ENCODE measurements at regions not wholly inside any gene's neighbourhood (a gene's known extent, or its start where the extent isn't known, plus 50 kb on each side); places are given as distances from the start of the nearest gene placed in this dataset.

- TF ChIP-seq, protein P1, sequence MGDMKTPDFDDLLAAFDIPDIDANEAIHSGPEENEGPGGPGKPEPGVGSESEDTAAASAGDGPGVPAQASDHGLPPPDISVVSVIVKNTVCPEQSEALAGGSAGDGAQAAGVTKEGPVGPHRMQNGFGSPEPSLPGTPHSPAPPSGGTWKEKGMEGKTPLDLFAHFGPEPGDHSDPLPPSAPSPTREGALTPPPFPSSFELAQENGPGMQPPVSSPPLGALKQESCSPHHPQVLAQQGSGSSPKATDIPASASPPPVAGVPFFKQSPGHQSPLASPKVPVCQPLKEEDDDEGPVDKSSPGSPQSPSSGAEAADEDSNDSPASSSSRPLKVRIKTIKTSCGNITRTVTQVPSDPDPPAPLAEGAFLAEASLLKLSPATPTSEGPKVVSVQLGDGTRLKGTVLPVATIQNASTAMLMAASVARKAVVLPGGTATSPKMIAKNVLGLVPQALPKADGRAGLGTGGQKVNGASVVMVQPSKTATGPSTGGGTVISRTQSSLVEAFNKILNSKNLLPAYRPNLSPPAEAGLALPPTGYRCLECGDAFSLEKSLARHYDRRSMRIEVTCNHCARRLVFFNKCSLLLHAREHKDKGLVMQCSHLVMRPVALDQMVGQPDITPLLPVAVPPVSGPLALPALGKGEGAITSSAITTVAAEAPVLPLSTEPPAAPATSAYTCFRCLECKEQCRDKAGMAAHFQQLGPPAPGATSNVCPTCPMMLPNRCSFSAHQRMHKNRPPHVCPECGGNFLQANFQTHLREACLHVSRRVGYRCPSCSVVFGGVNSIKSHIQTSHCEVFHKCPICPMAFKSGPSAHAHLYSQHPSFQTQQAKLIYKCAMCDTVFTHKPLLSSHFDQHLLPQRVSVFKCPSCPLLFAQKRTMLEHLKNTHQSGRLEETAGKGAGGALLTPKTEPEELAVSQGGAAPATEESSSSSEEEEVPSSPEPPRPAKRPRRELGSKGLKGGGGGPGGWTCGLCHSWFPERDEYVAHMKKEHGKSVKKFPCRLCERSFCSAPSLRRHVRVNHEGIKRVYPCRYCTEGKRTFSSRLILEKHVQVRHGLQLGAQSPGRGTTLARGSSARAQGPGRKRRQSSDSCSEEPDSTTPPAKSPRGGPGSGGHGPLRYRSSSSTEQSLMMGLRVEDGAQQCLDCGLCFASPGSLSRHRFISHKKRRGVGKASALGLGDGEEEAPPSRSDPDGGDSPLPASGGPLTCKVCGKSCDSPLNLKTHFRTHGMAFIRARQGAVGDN (IDR thresholded peaks at IDR 0.05): no peak
- TF ChIP-seq NR2C2 (IDR thresholded peaks at IDR 0.05; ENCODE audit: borderline replicate concordance, control insufficient read depth, insufficient read length, low read depth): no peak
These were observed 153.6 kb upstream of the SAMSN1 start (continued) for GRCh38 chr21:14699433-14700407.

DNA sequence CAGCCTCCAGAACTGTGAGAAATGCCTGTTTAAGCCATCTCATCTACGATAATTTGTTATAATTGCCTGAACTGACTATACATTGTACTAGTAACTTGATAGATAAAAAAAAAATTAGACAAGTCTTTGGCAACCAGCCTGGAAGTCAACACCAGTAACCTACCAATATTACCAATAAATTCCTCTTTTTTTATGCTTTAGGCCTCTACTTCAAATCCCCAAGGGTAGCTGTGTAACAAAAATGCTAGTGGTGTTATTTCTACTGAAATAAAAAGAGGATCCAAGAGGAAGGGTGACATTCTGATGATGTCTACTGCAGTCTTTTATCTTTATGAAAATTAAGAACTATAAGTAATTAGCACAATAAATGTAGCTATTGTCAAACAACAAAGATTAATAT lies 151.7 kb upstream of the SAMSN1 start:
- DNase-seq (ENCODE audit: low read depth, low spot score) (no peak), FAIRE-seq (no peak), ATAC-seq (no peak)
- CTCF ChIA-PET: interaction anchor here (0.6 to 2.5 kb wide), 2 partner anchors 10 to 445 kb away, joined by 3 to 8 read pairs; no protein-coding TSS in a partner anchor
- Histone ChIP-seq H3K9me3 (replicated peaks; ENCODE audit: control insufficient read depth, insufficient read depth, low read length) (no peaks in the 10 kb centered on the region), H3K27ac (ENCODE audit: control insufficient read depth, insufficient read depth) (no peak overlapping the region), H3K9ac (ENCODE audit: control insufficient read depth, insufficient read depth, low read length) (no peak overlapping the region), H3K79me2 (ENCODE audit: control insufficient read depth, insufficient read depth, low read length) (no peaks in the 10 kb centered on the region), H4K20me1 (ENCODE audit: control insufficient read depth, insufficient read depth) (no peaks in the 10 kb centered on the region), H3K4me3 (no peak overlapping the region), H2AFZ (ENCODE audit: control insufficient read depth, low read depth, low read length) (no peak overlapping the region), H3K4me1 (ENCODE audit: control insufficient read depth, insufficient read depth, low read length) (no peaks in the 10 kb centered on the region), H3K27me3 (replicated peaks in 1 of 2; ENCODE audit: control insufficient read depth in 2 of 2, insufficient read depth in 2 of 2, low read length in 1 of 2) (no peaks in the 10 kb centered on the region), H3K36me3 (ENCODE audit: control insufficient read depth in 2 of 2, insufficient read depth in 2 of 2, low read length in 1 of 2) (no peaks in the 10 kb centered on the region), H3K4me2 (ENCODE audit: control insufficient read depth, insufficient read depth) (no peak overlapping the region)
- intact Hi-C loops (cut with micrococcal nuclease; ENCODE audit: unreplicated experiment) (no loop called here), in situ Hi-C loops (cut with MboI) (no loop called here)
- POLR2A ChIA-PET: interaction anchor here (0.6 kb wide), 1 partner anchor 188 kb away, joined by 4 read pairs; no protein-coding TSS in a partner anchor
- RAD21 ChIA-PET (ENCODE audit: unreplicated experiment): interaction anchor here (1.7 kb wide), 1 partner anchor 10 kb away, joined by 6 read pairs; no protein-coding TSS in a partner anchor
- no TSS peak for BruUV-seq (replicated peaks)
- 54% methylated on average over 1 of the region's 1 CpG for WGBS (ENCODE audit: insufficient coverage, insufficient replicate concordance, low lambda C conversion rate, missing lambda C conversion rate)
- SMC1A ChIA-PET (ENCODE audit: uncharacterized antibody, unreplicated experiment): interaction anchor here (1.5 to 1.6 kb wide), 2 partner anchors 10 to 34 kb away, joined by 4 to 6 read pairs; no protein-coding TSS in a partner anchor
- no peak for TF ChIP-seq ZNF207 (IDR thresholded peaks at IDR 0.05; ENCODE audit: borderline replicate concordance)
